PC-9 (cell line): ENCODE measurements at regions not wholly inside any gene's neighbourhood (a gene's known extent, or its start where the extent isn't known, plus 50 kb on each side); places are given as distances from the start of the nearest gene placed in this dataset.

Experiments
- BruUV-seq: library from RNA; stranded (reverse); fragments of 400-500 nt; replicated peaks from 2 replicates; lab custom pipeline; 2021; lab: Mats Ljungman, UMichigan
- CTCF ChIA-PET: fragments of 300-600 bp; sonication (Branson Sonifier 250); formaldehyde crosslinking; loops from one replicate; lab custom pipeline; 2022; ENCODE audit warnings: antibody characterized with exemption; lab: Charles Lee
- POLR2A ChIA-PET: fragments of 300-600 bp; sonication (Branson Sonifier 250); formaldehyde crosslinking; loops from one replicate; lab custom pipeline; 2022; ENCODE audit warnings: antibody characterized with exemption; ENCODE audit not compliant: unreplicated experiment; lab: Charles Lee
- DNase-seq, 2 experiments: peaks; one replicate each; pipeline versions ENCODE4 v3.0.0 to v3.0.0-alpha.2; 2015 to 2022; ENCODE audit warnings: mixed read lengths in 1 of 2
- H2AFZ ChIP-seq: fragments of 200-600 bp; sonication (generic); 2 replicates; pipeline ENCODE4 v1.8.1; 2017; ENCODE audit warnings: antibody characterized with exemption
- H3F3A ChIP-seq: fragments of 200-600 bp; sonication (generic); 2 replicates; pipeline ENCODE4 v1.8.1; 2017; ENCODE audit warnings: antibody characterized with exemption, mild to moderate bottlenecking, low read depth; ENCODE audit not compliant: insufficient read depth
- H3K27ac ChIP-seq: fragments of 200-600 bp; sonication (generic); 2 replicates; pipeline ENCODE4 v1.6.1; 2016; ENCODE audit warnings: mixed run types
- H3K27me3 ChIP-seq: fragments of 200-600 bp; sonication (generic); 2 replicates; pipeline ENCODE4 v1.6.1; 2016; ENCODE audit warnings: low read depth, mixed run types; ENCODE audit not compliant: insufficient read depth
- H3K36me3 ChIP-seq: fragments of 200-600 bp; sonication (generic); 2 replicates; pipeline ENCODE4 v1.6.1; 2016; ENCODE audit warnings: low read depth, mixed run types
- H3K4me1 ChIP-seq: fragments of 200-600 bp; sonication (generic); replicated peaks from 2 replicates; pipeline ENCODE4 v1.6.1; 2016; ENCODE audit warnings: mixed run types; ENCODE audit not compliant: insufficient read depth
- H3K4me2 ChIP-seq: fragments of 200-600 bp; sonication (generic); 2 replicates; pipeline ENCODE4 v1.6.1; 2017; ENCODE audit warnings: mixed run types
- H3K4me3 ChIP-seq: fragments of 200-600 bp; sonication (generic); 2 replicates; pipeline ENCODE4 v1.6.1; 2016; ENCODE audit warnings: mixed run types
- H3K79me2 ChIP-seq: fragments of 200-600 bp; sonication (generic); 2 replicates; pipeline ENCODE4 v1.6.1; 2017; ENCODE audit warnings: low read depth, mixed run types
- H3K9me2 ChIP-seq: fragments of 200-600 bp; sonication (generic); 2 replicates; pipeline ENCODE4 v1.8.1; 2017; ENCODE audit warnings: mild to moderate bottlenecking; ENCODE audit not compliant: insufficient read depth
- H3K9me3 ChIP-seq: fragments of 200-600 bp; sonication (generic); 2 replicates; pipeline ENCODE4 v1.8.1; 2016; ENCODE audit warnings: low read depth; ENCODE audit not compliant: insufficient read depth
- H4K20me1 ChIP-seq: fragments of 200-600 bp; sonication (generic); 2 replicates; pipeline ENCODE4 v1.8.1; 2017; ENCODE audit not compliant: insufficient read depth
- EZH2 ChIP-seq: fragments of 200-600 bp; sonication (generic); IDR thresholded peaks from 2 replicates; pipeline ENCODE4 v1.8.0; 2017; ENCODE audit warnings: antibody characterized with exemption, low read depth
- intact Hi-C: fragments of 100-400 bp; cut with micrococcal nuclease; formaldehyde crosslinking; loops from one replicate; pipeline ENCODE4 v1.10.0; 2022; ENCODE audit not compliant: unreplicated experiment
- TF ChIP-seq, protein P1 (sequence below): fragments of 200-600 bp; sonication (generic); conservative IDR thresholded peaks from 2 replicates; pipeline ENCODE4 v1.6.1; 2017; ENCODE audit warnings: mixed run types, antibody characterized with exemption, mild to moderate bottlenecking, moderate library complexity

DNA sequence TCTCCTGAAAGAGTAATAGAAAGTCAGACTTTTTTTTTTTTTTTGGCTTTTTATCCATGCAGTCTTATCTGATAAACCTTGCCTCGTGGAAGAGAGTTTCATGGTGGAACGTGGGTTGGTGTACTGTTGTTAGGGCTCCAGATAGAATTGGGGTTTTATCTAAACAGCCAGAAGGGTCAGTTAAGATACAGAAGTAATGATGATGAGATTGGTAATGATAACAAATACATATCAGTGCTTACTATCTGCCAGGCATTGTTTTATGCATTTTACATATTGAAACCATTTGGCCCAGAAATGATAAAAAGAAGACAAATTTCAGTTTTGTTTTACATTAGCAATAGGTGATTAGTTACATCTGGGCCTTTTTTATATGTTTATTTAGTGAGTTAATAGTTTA, 372.8 kb upstream of the PRICKLE1 start:
- peaks cover 38% of the 10 kb centered on the region for H3K4me1 ChIP-seq
- H2AFZ ChIP-seq, result no peak overlapping the region
- no peaks in the 10 kb centered on the region for H3K9me3 ChIP-seq
- TF ChIP-seq, protein P1, sequence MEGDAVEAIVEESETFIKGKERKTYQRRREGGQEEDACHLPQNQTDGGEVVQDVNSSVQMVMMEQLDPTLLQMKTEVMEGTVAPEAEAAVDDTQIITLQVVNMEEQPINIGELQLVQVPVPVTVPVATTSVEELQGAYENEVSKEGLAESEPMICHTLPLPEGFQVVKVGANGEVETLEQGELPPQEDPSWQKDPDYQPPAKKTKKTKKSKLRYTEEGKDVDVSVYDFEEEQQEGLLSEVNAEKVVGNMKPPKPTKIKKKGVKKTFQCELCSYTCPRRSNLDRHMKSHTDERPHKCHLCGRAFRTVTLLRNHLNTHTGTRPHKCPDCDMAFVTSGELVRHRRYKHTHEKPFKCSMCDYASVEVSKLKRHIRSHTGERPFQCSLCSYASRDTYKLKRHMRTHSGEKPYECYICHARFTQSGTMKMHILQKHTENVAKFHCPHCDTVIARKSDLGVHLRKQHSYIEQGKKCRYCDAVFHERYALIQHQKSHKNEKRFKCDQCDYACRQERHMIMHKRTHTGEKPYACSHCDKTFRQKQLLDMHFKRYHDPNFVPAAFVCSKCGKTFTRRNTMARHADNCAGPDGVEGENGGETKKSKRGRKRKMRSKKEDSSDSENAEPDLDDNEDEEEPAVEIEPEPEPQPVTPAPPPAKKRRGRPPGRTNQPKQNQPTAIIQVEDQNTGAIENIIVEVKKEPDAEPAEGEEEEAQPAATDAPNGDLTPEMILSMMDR, result no peak
- no peak for TF ChIP-seq EZH2
- peaks cover 26% of the 10 kb centered on the region for H3F3A ChIP-seq
- no peaks in the 10 kb centered on the region for H3K27me3 ChIP-seq
- no peak for DNase-seq
- intact Hi-C loops, result loop anchor here (5.0 kb wide), 2 partner anchors 220 to 315 kb away; no protein-coding TSS in a partner anchor
- BruUV-seq, result no TSS peak
- H3K36me3 ChIP-seq, result no peaks in the 10 kb centered on the region
- no peaks in the 10 kb centered on the region for H3K9me2 ChIP-seq
- H3K4me2 ChIP-seq, result peak overlapping the region; percentile 57
- no peaks in the 10 kb centered on the region for H4K20me1 ChIP-seq
- POLR2A ChIA-PET, result no interaction called here
- H3K79me2 ChIP-seq, result no peaks in the 10 kb centered on the region
- peak overlapping the region; percentile 91 for H3K27ac ChIP-seq
- H3K4me3 ChIP-seq, result no peak overlapping the region
- CTCF ChIA-PET, result no interaction called here

DNA sequence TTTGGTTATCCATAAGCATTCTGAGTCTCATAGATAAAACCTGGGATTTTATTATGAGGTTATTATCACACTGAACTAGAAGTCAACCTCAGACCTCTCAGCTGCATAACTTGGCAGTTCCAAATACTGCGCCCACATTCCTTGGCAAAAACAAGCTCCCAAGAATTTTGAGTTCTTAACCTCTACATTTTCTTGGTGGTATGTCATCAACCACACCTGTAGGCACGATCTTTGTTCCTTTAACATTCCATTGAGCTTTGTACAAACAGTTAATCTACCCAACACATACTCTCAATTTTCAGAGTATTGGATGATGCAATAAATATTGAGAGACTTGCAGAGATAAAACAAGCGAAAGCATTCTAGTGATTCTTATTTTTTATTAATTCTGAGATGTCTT, 371.8 kb upstream of the PRICKLE1 start:
- Histone ChIP-seq H3K4me2 (peak overlapping the region; percentile 57), H3K4me3 (no peak overlapping the region), H2AFZ (no peak overlapping the region), H4K20me1 (no peaks in the 10 kb centered on the region), H3F3A (peaks cover 26% of the 10 kb centered on the region), H3K9me2 (no peaks in the 10 kb centered on the region), H3K27me3 (no peaks in the 10 kb centered on the region), H3K9me3 (no peaks in the 10 kb centered on the region), H3K27ac (peak overlapping the region; percentile 91), H3K36me3 (no peaks in the 10 kb centered on the region), H3K79me2 (no peaks in the 10 kb centered on the region), H3K4me1 (peaks cover 38% of the 10 kb centered on the region)
- DNase-seq, result peak; percentile 63 to 99
- TF ChIP-seq, protein P1, result no peak
- no peak for TF ChIP-seq EZH2
- ChIA-PET POLR2A (no interaction called here), CTCF (interaction anchor here (0.8 kb wide), 1 partner anchor 171 kb away, joined by 4 read pairs; no protein-coding TSS in a partner anchor)
- no TSS peak for BruUV-seq
- intact Hi-C loops, result loop anchor here (1.0 to 5.0 kb wide), 7 partner anchors 171 to 477 kb away; no protein-coding TSS in a partner anchor

DNA sequence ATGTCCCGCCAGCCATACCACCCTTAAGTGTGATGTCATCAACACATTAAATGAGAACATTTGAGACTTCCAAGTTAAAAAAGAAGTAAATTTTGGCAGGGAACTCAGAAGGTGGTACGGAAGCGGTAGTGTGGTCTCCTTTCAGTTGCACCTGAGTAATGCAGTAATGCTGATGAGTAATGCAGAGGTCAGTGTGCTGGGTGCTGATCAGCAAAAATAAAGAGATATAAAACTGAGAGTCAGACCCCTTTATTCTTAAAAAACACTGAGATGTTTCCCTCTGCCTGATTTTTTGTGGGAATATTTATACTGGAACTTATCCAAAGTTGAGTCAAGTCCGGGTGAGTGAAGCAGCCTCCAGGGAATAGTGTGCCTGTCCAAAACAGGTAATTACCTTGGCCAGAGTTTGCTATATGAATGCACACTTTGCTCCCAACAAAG, 370.6 kb upstream of the PRICKLE1 start:
- H2AFZ ChIP-seq, result no peak overlapping the region
- no TSS peak for BruUV-seq
- H3K27me3 ChIP-seq, result no peaks in the 10 kb centered on the region
- no peaks in the 10 kb centered on the region for H3K79me2 ChIP-seq
- ChIA-PET CTCF (no interaction called here), POLR2A (no interaction called here)
- H3F3A ChIP-seq, result peaks cover 26% of the 10 kb centered on the region
- H3K4me2 ChIP-seq, result peak overlapping the region; percentile 48
- peaks cover 38% of the 10 kb centered on the region for H3K4me1 ChIP-seq
- peak; percentile 31 to 81 for DNase-seq
- no peak overlapping the region for H3K4me3 ChIP-seq
- H3K9me3 ChIP-seq, result no peaks in the 10 kb centered on the region; the same call in 1 of the 2 replicates
- no peaks in the 10 kb centered on the region for H4K20me1 ChIP-seq
- H3K36me3 ChIP-seq, result no peaks in the 10 kb centered on the region
- intact Hi-C loops, result loop anchor here (2.0 to 5.0 kb wide), 5 partner anchors 169 to 475 kb away; no protein-coding TSS in a partner anchor
- no peaks in the 10 kb centered on the region for H3K9me2 ChIP-seq
- TF ChIP-seq EZH2, result no peak
- TF ChIP-seq, protein P1, result no peak
- peak overlapping the region; percentile 91 for H3K27ac ChIP-seq
